Left renal cortex interstitium (tissue), 4 donors: ENCODE measurements at regions not wholly inside any gene's neighbourhood (a gene's known extent, or its start where the extent isn't known, plus 50 kb on each side); places are given as distances from the start of the nearest gene placed in this dataset.
"Not testable (repeated sequence)": the region's sequence is repeated elsewhere in the genome, so short reads cannot be mapped to it uniquely, and the experiment has no call there.

Source experiments
- DNase-seq, 4 donors: peaks; one replicate each; pipeline ENCODE4 v3.0.0-alpha.2; 2013; ENCODE audit warnings: low read depth in 4 of 4, low spot score in 2 of 4, missing footprints in 1 of 4

DNA sequence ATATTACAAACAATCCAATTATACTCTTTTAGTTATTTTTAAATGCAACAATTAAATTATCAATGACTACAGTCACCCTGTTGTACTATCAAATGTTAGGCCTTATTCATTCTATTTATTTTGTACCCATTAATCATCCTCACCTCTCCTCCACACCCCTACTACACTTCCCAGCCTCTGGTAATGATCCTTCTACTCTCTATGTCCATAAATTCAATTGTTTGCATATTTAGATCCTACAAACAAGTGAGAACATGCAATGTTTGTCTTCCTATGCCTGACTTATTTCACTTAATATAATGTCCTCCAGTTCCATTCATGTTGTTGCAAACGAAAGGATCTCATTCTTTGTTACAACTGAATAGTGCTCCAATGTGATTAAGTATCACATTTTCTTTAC is 1414.6 kb downstream of the SLITRK1 start:
- no peak for DNase-seq

DNA sequence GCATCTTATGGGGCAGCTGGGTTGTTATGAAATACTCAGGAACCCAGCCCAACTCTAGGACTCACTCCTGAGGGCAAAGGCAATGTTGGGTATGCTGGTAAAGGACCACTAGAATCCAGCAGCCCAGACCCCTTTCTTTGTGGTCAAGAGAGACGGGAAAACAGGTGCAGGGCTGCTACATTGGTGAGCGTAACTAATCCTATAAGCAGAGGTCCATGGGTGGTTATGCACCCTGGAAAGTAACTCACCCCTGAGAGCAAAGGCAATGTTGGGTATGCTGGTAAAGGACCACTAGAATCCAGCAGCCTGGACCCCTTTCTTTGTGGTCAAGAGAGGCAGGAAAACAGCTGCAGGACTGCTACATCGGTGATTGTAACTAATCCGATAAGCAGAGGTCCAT is 1422.7 kb downstream of the SLITRK1 start:
- DNase-seq: not testable (repeated sequence)

DNA sequence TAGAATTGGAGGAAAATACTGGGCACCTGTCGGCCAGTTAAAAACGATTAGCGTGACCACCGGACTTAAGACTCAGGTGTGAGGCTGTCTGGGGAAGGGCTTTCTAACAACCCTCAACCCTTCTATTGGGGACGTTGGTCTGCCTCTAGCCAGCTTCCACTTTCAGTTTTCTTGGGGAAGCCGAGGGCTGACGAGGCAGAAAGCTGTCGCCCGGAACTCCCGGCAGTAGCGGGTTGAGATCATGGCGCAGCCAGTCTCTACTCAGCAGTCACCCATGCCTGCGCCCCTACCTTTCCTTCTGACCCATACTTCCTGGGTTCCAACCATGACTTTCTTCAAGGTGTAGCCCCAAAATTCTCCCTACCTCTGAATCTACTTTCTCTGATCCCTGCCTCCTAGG is 1424.1 kb downstream of the SLITRK1 start:
- no peak for DNase-seq

DNA sequence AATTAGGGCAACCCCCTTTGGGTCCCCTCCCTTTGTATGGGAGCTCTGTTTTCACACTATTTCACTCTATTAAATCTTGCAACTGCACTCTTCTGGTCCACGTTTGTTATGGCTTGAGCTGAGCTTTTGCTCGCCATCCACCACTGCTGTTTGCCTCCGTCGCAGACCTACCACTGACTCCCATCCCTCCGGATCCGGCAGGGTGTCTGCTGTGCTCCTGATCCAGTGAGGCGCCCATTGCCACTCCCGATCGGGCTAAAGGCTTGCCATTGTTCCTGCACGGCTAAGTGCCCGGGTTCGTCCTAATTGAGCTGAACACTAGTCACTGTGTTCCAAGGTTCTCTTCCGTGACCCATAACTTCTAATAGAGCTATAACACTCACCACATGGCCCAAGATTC is 1424.7 kb downstream of the SLITRK1 start:
- not testable (repeated sequence) for DNase-seq

DNA sequence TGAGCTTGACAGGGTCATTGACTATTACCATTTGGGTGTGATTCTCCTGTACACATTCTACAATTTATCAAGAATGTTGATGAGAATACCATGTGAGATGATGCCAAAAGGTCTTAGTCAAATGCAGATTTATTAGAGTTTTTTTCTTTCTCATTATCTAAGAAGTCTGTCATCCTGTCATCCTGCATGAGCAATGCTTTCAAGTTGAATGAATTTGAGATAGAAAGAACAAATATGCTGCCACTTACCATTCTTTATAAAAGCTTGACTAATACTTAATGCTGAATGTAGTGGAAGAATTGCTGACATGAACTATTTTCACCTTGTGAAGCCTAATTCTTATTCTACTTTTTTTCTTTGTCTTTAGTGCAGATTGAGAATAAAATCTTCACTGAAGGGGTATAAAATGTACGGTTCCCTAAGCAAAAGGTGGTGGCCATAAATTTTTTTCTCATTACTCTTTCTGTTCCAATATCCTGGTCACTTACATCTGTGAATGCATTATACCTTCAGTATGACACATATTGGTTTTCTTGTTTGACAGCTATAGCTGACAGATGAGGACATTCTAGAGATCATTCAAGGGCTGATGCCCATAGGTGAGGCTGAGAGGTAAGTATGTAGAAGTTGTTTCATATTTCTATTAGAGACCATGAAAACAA is 1434.7 kb downstream of the SLITRK1 start:
- no peak for DNase-seq

DNA sequence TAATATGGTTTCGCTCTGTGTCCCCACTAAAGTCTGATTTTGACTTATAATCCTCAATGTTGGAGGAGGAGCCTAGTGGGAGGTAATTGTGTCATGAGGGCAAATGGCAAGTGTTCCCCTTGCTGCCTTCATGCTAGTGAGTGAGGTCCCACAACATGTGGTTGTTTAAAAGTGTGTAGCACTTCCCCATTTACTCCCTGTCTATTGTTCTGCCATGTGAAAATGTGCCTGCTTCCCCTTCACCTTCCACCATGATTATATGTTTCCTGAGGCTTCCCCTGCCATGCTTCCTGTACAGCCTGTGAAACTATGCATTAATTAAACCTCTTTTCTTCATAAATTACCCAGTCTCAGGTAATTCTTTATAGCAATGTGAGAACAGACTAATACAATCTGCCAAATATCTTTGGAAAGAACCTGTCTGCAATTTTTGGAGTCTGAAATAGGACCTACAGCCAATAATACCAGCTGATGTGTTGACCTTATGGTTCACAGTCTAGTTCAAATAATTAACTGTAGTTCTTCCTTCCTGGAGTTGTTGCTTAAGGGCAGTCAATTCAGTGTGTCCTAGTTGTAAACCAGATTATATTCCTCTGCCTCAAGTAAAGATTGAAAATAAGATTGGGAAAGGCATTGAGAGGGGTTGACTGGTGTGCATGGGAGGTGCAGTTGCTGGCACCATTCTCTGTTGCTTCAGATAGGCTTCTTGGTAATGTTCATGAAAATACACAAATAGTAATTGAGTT is 1442.9 kb downstream of the SLITRK1 start:
- no peak for DNase-seq

DNA sequence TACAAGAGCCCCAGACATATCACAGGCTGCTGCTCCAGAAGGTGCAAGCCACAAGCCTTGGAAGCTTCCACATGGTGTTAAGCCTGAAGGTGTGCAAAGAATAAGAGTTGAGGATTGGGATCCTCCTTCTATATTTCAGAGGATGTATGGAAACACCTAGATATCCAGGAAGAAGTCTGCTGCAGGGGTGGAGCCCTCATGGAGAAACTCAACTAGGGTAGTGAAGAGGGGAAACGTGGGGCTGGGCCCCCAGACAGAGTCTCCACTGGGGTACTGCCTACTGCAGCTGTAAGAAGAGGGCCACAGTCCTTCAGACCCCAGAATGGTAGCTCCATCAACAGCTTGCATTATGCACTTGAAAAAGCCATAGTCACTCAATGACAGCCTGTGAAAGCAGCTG is 1444.0 kb downstream of the SLITRK1 start:
- DNase-seq: no peak

DNA sequence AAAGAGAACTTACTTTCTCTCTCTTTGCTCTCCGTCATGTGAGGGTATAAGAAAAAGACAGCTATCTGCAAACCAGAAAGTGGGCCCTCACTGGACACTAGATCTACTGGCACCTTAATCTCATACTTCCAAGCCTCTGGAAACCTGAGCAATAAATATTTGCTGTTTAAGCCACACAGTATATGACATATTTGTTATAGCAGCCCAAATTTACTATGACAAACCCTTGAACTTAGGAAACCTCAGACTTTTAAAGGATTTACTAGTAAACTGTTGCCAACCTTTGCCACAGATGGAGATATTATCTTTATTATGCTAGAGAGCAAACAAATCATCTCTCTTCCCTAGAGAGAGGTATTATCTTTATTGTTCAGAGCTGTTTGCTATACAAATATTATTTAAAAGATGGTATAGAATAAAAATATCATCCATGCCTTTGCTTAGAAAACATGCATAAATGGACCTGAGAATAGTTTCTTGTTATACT is 1446.1 kb downstream of the SLITRK1 start:
- DNase-seq: no peak

DNA sequence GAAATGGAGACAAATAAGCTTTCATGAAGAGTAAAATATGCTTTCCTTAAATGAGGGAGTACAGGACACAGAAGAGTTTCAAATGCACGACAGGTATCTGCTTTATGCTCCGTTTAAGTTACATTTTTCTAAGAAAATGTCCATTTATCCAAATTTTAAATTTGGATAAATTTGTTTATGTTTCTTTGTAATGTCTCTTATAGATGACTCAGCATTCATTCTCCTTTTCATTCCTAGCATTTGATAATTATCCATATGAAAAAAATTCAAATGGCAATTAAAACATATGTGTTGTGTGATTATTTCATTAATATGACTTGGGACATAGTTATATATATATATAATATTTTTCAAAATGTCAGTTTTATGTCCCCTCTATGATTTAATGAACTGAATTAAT is 1449.3 kb downstream of the SLITRK1 start:
- DNase-seq: no peak

DNA sequence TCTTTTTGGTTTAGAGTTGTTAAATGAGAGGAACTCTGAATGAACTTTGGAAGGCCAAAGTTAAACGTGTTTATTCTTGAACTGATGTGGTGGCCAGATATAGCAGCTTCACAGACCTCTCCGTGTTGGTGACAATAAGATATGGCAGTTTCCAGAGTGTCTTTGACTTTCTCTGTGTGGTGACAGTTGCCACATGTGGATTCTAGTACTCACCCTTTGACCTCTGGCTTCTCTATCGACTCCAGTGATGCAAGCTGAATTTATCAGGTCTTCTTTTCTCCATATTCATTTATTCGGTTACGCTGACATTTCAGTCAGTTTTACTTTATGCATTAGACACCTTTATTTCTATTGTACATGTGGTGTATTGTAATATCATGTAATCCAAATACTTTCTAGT is 1469.5 kb downstream of the SLITRK1 start:
- DNase-seq: no peak

DNA sequence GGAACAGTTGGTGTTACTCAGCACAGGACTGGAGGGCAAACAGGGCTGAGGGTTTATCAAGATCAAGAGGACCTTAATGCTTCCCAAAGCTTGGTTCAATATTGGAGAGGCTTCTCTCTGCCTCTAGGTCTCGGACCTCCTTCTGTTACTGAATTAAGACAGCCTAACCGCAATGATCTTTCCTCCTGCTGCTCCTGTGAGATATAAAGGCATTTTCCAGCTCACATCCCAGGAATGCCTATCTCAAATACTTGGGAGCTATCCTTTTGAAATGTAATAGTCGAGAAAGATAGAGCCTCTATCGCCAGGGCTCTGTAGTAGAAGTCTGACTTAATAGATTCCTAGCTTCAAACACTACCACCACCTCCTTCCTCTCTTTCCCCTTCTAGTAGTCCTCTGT is 1475.0 kb downstream of the SLITRK1 start:
- no peak for DNase-seq

DNA sequence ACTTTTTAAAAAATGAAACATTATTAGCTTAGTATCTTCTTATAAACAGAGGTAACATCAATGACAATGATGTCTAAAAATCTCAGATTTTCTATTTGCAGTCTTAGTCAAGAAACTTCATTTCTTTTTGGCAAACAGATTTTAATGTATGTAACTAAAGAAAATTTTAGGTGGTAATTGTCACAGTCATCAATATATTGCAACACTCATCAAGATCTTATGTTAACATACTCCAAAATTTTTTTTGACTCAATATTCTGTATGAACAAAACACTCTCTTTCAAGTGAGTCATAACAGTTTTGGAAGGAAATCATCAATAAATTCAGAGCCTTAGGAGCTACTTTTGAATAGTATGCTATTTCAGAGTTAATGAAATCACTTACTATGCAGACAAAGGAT is 1507.6 kb downstream of the SLITRK1 start:
- DNase-seq: no peak

DNA sequence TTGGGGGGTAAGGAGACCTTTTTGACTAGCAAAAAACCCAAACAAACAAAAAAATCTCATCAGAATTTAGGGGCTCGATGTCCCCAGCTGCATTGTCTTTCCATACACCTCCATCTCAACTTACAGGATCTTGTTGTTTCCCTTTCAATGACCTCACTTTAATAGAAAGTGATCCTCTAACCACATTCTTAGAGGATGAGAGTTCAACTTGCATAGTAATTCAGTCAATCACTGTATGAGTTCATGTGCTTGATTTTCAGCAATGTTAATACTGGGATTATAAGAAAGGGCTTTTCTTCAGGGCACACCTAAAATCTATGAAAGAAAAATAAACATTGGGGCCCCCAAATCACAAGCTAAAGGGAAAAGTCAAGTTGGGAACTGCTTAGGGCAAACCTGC is 1512.0 kb downstream of the SLITRK1 start:
- no peak for DNase-seq

DNA sequence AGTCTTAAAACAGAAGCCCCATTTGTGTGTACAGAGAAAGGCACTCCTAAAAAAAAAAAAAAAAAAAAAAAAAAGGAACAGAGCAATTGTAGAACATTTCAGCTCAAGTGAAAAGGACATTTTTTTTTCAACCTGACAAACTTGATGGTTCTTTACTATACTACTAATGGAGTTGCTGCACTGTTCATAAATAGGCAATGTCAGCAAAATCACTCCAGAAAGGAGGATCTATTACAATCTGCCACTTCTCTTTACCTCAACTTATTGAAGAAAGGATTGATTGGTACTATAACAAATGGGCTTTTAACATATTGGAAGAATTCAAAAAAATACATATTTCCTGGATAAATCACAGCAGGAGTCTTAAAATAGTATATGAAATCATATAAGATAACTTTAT is 1517.7 kb downstream of the SLITRK1 start:
- DNase-seq: no peak

DNA sequence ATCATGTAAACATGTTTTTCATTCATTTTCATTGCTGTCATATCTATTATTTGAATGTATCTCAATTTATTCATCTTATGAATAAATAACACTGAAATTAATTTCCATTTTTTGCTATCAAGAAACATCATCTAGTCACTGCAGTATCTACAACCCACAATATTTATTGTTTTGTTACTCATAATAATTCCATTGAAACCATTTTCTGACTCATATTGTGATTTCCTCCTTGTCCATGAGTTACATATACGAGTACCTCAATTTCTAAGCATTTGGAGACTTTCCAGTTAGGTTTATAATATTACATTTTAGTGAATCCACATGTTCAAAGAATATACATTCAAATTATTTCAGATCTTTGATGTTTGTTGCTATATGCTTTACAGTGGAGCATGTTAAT is 1524.0 kb downstream of the SLITRK1 start:
- no peak for DNase-seq

DNA sequence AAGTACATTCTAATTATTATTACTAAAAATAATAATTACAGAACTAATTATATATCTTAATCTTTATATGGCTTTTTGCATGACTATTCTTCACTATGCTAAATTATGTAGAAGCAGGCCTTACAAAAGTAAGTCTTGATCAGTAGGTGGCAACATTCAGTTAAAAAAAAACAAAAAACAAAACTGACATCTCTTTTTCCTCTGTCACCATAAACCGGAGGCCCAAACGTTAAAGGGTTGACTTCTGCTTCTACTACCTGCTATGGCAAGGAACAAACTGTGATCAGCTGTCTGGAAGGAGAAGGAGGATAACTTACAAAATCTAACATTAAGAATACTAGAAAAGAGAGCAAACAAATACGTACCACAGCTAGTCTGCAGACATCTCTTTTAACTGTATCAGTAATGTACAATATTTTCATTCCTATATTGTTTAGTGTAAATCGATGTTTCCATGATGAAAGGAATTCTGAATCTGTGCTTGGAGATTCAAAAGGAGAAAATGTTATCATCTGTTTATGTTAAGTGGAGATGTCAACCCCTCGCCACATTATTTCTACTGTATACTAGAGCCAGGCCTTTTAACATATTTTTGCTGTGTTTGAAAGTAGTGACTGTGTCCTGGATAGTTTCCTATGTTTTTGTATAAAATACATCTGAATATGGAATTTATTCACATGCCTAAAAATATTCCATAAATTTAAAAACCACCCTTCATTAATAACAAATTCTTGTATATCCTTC is 1525.4 kb downstream of the SLITRK1 start:
- no peak for DNase-seq

DNA sequence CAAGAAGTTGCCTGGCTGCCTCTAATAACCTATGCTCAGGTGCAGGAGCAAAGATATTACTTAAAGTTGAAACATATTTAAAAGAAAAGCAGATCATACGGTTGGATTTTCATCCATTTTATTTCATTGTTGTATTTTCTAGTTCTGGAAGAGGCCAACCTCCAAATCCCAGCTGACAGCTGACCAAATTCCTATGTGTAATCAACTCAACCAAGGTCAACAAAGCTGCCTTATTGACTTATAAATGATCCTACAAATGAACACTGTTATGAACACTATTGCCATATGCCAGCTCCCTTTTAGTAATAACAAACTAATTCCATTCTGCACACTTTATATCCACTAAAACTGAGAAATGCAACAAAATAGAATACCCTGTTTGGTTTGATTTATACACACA is 1537.4 kb downstream of the SLITRK1 start:
- DNase-seq: no peak

DNA sequence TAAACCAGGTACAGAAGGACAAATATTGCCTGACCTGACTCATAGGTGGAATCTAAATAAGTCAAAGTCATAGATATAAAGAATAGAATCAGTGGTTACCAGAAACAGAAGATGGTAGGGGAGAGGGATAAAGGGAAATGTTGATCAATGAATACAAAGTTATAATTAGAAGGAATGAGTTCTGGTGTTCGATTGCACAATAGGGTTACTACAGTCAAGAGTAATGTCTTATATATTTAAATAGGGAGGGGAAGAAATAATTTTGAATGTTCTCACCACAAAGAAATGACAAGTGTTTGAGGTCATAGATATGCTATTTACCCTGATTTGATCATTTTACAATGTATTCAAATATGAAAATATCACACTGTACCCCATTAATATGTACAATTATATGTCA is 1541.2 kb downstream of the SLITRK1 start:
- DNase-seq: no peak

DNA sequence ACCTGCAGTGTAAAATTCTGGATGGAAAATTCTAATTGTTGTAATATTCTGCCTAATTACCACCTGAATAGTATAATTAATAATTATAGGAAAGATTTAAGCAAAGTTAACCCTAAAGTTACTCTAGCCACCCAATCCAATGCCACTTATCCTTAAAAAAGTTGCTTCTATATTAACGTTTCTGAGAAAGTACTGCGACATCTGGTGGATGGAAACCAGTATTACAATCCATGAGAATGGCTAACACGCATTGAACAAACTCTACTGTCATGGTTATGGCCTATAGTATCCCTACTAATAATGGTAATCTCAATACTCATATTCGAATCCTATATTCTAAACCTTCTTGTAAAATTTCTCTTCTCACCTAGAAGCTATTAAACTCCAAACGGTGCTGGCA is 1551.8 kb downstream of the SLITRK1 start:
- DNase-seq: no peak

DNA sequence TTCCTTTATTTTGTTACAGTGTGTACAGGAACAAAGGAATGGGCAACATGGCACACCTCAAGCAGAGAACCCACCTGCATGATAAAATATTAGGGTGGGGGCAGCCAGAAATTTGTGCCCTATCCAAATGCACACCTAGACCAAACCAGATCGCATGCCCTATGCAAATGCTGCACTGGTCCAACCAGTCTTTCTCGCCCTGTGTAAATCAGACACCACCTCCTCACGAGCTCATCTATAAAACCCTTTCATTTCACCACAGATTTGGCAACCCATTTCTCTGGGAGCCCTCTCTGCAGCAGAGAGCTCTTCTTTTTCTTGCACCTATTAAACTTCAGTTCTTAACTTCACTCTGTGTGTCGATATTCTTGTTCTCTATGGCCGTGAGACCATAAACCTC is 1559.2 kb downstream of the SLITRK1 start:
- DNase-seq: no peak

DNA sequence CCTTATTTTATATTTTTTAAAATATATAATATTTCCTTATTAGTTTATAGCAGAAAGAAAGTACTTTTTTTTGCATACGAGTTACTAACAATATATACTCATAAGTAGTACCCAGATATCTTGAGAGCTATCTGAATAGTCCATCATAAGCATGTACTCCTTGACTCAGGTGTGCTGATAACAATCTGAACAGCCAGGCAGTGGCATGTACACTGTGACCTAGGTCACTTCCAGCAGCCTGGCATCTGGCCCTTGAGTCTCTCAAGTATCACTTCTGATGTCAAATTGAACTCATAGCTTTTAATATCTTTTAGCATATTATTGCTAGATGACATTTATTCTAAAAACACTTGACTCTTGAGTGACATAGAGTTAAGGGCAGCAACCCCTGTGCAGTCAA is 1576.7 kb downstream of the SLITRK1 start:
- DNase-seq: no peak

DNA sequence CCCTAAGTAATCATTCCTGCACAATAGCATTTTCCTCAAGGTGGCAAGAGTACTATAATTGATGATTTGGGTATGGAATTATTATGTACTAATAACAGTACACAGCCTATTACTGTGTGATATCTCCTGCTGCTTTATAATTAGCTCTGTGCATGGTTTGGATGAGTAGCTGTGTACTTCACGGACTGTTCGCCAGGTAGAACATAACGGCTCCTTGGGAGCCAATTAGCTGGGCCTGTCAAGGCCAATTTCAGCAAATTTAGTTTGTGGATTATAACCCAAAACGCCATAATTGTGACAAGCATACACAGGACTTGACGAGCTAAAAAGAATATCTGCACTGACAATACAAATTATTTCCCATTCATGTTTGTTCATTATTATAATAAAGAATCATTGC is 1584.2 kb downstream of the SLITRK1 start:
- no peak for DNase-seq
